ENCODE measurements at regions not wholly inside any gene's neighbourhood (a gene's known extent, or its start where the extent isn't known, plus 50 kb on each side); places are given as distances from the start of the nearest gene placed in this dataset.

- H3K36me3 ChIP-seq (replicated peaks in 1 of 2; ENCODE audit: insufficient read depth in 1 of 2, low read depth in 2 of 2) = no peaks in the 10 kb centered on the region
- no peak overlapping the region for H3K27ac ChIP-seq
- ATAC-seq (no peak), DNase-seq (no peak)
- intact Hi-C loops (cut with DNase I) = no loop called here
- TF ChIP-seq POLR2A (IDR thresholded peaks at IDR 0.05) = no peak
- H3K9me3 ChIP-seq = no peaks in the 10 kb centered on the region
- 61 to 73% methylated on average over 2 of the region's 2 CpGs for WGBS, 2 donors
- no peaks in the 10 kb centered on the region for H3K4me1 ChIP-seq
- no peak overlapping the region for H3K4me3 ChIP-seq
- H3K27me3 ChIP-seq = no peaks in the 10 kb centered on the region
Measured at GRCh38 chr20:40282541-40282940, 406.5 kb downstream of the MAFB start.

- DNase-seq = no peak
- no peak for ATAC-seq
- Histone ChIP-seq H3K4me1 (no peaks in the 10 kb centered on the region), H3K4me3 (no peak overlapping the region), H3K36me3 (replicated peaks in 1 of 2; ENCODE audit: insufficient read depth in 1 of 2, low read depth in 2 of 2) (no peaks in the 10 kb centered on the region), H3K9me3 (no peaks in the 10 kb centered on the region), H3K27ac (no peak overlapping the region), H3K27me3 (no peaks in the 10 kb centered on the region)
- intact Hi-C loops (cut with DNase I) = no loop called here
- TF ChIP-seq POLR2A (IDR thresholded peaks at IDR 0.05) = no peak
- TF ChIP-seq CTCF (IDR thresholded peaks at IDR 0.05) = no peak
- 73 to 80% methylated on average over 4 of the region's 4 CpGs for WGBS, 2 donors
Measured at GRCh38 chr20:40280616-40281015, 408.4 kb downstream of the MAFB start.

GRCh38 chr20:40279390-40279789 lies 409.6 kb downstream of the MAFB start:
- ATAC-seq (peak; percentile 53), DNase-seq (peak in 2 of 4 donors; percentile 18 to 66)
- Histone ChIP-seq H3K27ac (no peak overlapping the region), H3K36me3 (replicated peaks in 1 of 2; ENCODE audit: insufficient read depth in 1 of 2, low read depth in 2 of 2) (no peaks in the 10 kb centered on the region), H3K27me3 (no peaks in the 10 kb centered on the region), H3K9me3 (no peaks in the 10 kb centered on the region), H3K4me1 (no peaks in the 10 kb centered on the region), H3K4me3 (no peak overlapping the region)
- WGBS, 2 donors = 64 to 79% methylated on average over 1 of the region's 1 CpG
- TF ChIP-seq POLR2A (IDR thresholded peaks at IDR 0.05) = no peak
- TF ChIP-seq CTCF (IDR thresholded peaks at IDR 0.05) = no peak
- intact Hi-C loops (cut with DNase I) = no loop called here

GRCh38 chr20:40278673-40279072 lies 410.4 kb downstream of the MAFB start:
- H3K4me1 ChIP-seq = no peaks in the 10 kb centered on the region

GRCh38 chr20:40276301-40276700 lies 412.7 kb downstream of the MAFB start:
- Histone ChIP-seq H3K9me3 (no peaks in the 10 kb centered on the region), H3K27me3 (no peaks in the 10 kb centered on the region), H3K4me1 (no peaks in the 10 kb centered on the region), H3K4me3 (no peak overlapping the region), H3K27ac (no peak overlapping the region), H3K36me3 (replicated peaks in 1 of 2; ENCODE audit: insufficient read depth in 1 of 2, low read depth in 2 of 2) (no peaks in the 10 kb centered on the region)
- TF ChIP-seq CTCF (IDR thresholded peaks at IDR 0.05) (no peak), POLR2A (IDR thresholded peaks at IDR 0.05) (no peak)
- 45 to 69% methylated on average over 4 of the region's 4 CpGs for WGBS, 2 donors
- intact Hi-C loops (cut with DNase I) = no loop called here
- DNase-seq = no peak
- no peak for ATAC-seq

More at GRCh38 chr20:40278673-40279072, 410.4 kb downstream of the MAFB start:
- Histone ChIP-seq H3K9me3 (no peaks in the 10 kb centered on the region), H3K27me3 (no peaks in the 10 kb centered on the region), H3K27ac (peak overlapping the region in 1 of 4 donors; percentile 1), H3K4me3 (no peak overlapping the region), H3K36me3 (replicated peaks in 1 of 2; ENCODE audit: insufficient read depth in 1 of 2, low read depth in 2 of 2) (no peaks in the 10 kb centered on the region)
- intact Hi-C loops (cut with DNase I) = no loop called here
- WGBS, 2 donors = 71 to 77% methylated on average over 3 of the region's 3 CpGs
- TF ChIP-seq POLR2A (IDR thresholded peaks at IDR 0.05) = no peak
- TF ChIP-seq CTCF (IDR thresholded peaks at IDR 0.05) = no peak
- ATAC-seq (no peak), DNase-seq (no peak)

Data from body of pancreas (tissue), 4 donors.